Stimulated activated CD8-positive, alpha-beta memory T cell treated with anti-CD3 and anti-CD28 coated beads, Interleukin-4, amount 100 ng/mL, for 1 hour (primary cell): ENCODE measurements at regions not wholly inside any gene's neighbourhood (a gene's known extent, or its start where the extent isn't known, plus 50 kb on each side); places are given as distances from the start of the nearest gene placed in this dataset.
"Not testable (repeated sequence)": the region's sequence is repeated elsewhere in the genome, so short reads cannot be mapped to it uniquely, and the experiment has no call there.

Experiments used
- DNase-seq, 2 donors: peaks; one replicate each; pipeline ENCODE4 v3.0.0-alpha.2; 2020; ENCODE audit warnings: low read depth in 2 of 2, low spot score in 1 of 2

DNA sequence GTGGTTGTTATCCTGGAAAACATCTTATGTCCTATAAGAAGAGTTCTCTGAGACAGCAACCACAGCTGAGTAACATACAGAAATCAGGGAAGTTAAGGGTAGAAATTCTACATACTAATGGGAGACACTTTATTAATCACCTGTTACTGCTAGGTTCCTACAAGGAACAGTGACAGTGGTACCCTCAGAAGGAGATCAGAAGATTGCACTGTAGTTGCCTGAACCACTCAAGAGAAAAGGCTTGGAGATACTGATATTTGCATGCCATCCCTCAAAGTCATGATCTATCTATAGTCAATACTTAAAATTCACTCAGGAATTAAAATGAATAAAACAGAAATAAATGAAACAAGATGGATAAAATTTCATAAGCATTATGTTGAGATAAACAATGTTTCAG lies 136.0 kb downstream of the LMLN start:
- DNase-seq = no peak

DNA sequence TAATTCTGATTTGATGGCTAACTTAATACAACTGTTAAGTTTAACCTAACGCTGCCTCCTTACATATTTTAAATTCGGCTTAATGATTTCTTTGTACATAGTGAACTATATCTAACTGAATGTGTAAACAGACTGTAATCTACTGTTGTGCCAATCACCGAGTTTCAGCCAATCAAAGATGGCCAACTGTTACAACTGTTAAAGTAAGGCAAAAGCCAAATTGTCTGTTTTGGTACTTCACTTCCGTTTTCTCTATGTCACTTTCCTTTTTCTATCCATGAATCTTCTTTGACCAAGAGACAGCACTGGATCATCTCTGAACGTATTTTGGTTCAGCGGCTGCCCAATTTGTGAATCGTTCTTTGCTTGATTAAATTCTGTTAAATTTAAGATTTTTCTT lies 137.0 kb downstream of the LMLN start:
- DNase-seq = no peak

DNA sequence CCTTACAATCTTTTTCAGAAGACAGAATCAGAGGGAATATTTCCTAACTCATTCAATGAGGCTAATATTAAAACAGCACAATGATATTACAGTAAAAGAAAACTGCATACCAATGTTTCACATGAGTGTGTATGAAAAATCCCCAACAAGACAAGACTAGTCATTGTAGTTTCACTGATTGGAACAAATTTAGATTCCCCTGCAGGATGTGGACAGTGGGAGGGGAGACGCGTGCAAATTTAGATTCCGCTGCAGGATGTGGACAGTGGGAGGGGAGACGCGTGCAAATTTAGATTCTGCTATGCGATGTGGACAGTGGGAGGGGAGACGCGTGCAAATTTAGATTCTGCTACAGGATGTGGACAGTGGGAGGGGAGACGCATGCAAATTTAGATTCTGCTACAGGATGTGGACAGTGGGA lies 138.7 kb downstream of the LMLN start:
- DNase-seq = not testable (repeated sequence)

DNA sequence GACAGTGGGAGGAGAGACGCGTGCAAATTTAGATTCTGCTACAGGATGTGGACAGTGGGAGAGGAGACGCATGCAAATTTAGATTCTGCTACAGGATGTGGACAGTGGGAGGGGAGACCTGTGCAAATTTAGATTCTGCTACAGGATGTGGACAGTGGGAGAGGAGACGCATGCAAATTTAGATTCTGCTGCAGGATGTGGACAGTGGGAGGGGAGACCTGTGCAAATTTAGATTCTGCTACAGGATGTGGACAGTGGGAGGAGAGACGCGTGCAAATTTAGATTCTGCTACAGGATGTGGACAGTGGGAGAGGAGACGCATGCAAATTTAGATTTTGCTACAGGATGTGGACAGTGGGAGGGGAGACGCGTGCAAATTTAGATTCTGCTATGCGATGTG lies 143.1 kb downstream of the LMLN start:
- DNase-seq = not testable (repeated sequence)

DNA sequence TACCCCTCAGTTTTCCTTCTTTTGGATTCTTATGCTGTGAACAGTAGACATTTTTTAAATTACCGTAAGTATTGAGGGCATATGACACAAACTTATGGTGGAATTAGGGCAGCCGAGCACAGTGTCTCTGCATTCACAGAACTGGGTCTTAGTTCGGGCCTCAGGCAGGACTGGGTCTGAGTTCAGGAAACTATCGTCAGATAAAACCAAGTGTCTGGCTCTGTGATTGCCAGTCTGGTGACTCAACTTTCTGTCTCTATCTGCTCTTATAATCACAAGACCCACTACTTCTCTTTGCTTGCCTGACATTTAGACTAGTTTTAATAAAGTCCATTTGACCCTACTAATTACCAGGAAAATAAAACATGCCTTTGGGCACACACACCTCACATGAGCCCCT lies 146.2 kb downstream of the LMLN start:
- DNase-seq = no peak

DNA sequence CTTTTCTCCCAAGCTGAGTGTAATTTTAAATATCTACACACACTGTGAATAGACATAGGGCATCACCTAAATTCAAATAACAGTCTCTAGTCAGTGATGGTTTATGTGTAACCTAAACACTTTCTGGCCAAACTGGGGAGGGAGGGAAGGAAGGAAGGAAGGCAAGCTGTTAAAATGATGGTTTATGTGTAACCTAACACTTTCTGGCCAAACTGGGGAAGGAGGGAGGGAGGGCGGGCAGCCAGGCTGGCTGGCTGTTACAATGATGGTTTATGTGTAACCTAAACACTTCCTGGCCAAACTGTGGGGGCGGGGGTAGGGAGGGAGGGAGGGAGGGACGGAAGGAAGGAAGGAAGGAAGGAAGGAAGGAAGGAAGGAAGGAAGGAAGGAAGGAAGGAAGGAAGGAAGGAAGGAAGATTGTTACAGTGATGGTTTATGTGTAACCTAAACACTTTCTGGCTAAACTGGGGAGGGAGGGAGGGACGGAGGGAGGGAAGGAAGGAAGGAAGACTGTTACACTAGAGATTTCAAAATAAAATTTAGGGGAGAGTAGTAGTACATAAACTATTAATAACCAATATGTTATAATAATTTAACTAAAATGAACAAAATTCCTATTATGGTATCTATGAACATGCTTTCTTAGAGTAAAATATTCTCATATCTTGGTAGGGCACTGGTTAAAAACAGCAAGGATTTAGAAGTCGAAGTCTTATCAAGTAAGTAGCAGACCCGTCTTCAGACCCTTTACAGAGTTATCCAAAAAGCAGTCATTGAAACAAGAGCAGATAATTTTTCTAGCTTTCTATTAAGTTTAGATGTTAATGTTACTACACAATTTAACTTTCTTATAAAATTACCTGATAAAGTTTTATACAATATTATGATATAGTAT lies 148.1 kb downstream of the LMLN start:
- no peak for DNase-seq

DNA sequence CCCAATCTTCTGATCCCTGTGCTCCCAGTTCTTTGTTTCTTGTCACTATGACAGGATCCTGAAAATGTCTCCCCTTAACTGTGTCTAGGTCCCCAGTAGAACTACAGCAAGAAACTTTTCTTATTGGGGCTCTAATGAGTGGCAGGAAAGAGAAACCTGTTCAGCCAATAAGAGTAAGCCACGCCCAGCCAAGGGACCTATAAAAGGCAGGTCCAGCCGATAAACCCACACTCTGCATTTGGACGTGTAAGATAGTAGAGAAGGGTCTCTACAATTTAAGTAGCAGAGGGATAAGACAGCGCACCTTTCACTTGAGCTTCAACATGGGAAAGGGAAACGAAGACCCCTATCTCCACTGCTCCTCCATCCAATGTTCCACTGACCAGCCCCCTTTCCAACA lies 149.9 kb downstream of the LMLN start:
- no peak for DNase-seq

DNA sequence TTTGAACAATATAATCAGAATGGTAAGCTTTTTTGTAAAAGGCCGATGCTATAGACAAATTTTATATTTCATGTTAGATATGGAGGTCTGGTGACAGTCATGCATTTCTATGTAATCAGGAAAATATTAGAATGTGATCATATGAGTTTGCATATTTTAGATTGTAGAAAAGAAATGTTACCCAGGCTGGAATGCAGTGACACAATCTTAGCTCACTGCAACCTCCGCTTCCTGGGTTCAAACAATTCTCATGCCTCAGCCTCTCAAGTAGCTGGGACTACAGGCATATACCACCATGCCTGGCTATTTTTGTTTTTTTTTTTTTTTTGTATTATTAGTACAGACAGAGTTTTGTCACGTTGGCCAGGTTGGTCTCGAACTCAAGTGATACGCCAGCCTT lies 152.0 kb downstream of the LMLN start:
- DNase-seq = no peak

DNA sequence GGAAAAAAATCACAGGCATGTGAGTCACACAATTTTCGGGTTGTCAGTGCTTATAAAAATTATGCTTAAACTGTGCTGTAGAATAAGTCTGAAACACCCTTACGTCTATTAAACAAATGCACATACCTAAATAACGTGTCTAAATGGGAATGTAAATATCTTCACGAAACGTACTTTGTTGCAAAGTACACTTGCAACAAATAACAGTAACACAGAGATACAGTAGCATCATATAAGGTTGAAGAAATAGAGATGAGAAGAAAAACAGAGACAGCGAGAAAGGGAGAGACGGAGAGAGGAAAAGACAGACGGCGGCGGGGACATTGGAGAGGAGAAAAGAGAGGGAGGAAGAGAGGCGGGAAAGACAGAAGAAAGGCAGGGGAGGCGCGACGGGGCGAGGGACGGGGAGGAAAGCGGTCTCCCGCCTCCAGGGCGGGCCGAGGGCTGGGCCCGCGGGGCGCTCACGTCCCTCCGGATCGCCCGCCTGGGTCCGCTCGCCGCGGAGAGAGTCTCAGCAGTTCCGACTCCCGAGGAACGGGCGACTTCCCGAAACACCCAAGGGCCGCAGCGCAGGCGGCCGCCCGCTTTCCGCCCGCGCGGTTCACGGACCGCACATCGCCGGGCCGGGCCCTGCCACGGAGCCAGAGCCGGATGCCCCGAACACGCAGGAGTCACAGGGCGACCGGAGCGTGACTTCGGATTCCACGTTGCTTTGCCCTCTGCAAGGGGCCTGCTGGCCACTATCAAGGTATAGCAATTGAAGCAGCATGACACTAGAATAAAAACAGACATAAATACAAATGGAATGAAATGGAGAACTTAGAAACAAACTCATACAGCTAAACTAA lies 153.4 kb downstream of the LMLN start:
- no peak for DNase-seq

DNA sequence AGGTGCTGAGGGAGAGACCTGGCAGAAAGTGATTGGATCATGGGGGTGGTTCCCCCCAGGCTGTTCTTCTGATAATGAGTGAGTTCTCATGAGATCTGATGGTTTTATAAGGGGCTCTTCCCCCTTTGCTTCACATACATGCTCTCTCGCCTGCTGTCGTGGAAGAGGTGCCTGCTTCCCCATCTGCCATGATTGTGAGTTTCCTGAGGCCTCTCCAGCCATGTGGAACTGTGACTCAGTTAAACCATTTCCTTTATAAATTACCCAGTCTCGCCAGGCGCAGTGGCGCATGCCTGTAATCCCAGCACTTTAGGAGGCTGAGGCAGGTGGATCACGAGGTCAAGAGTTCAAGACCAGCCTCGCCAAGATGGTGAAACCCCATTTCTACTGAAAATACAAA lies 154.5 kb downstream of the LMLN start:
- DNase-seq = not testable (repeated sequence)

DNA sequence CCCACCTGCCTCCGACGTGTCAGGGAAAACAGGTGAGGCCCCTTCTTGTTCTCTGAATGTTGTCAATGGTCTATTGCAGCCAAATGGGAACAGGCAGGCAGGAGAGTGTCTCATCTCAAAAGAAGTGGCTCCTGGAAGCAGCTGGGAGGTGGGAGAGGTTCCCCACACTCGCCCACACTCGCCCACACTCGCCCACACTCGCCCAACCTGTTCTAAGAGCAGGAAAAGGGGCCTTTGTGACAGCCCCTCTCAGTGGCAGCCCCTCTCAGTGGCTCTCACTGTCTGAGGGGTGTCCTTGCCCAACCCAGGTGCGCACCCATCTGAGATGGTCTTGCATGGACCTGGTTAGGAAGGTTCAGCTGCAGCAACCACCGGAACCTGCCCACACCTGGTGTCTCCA lies 162.2 kb downstream of the LMLN start:
- not testable (repeated sequence) for DNase-seq

DNA sequence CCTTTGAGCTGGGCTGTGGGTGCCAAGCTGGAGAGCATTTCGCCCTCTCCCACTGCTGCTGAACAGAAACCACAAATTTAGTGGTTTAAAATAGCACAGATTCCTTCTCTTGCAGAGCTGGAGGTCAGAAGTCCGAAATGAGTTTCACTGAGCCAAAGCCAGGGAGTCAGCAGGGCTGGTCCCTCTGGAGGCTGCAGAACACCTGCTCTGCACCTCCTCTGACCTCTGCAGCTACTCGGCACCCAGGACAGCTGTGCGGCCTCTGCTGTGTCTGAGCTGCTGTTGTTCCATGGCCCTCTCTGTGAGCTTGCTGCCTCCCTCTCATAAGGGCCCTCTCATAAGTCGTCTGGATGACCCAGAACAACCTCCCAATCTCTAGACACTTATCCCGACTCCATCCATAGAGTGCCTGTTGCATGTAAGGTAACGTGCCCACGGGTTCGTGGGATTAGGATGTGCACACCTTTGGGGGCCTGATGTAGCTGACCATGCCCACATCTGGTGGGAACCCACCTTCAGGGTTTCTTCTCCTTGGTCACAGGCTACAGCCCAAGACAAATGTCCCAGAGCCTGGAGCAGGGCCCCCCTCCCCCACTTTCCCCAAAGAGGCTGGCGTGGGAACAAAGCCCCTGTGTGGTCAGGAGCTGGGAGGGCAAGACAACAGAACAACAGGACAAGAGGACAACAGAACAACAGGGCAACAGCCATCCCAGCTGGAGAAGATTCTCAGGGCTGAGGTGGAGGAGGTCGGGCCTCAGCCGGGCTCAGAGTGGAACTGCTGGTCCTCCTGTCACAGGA lies 177.2 kb downstream of the LMLN start:
- not testable (repeated sequence) for DNase-seq

DNA sequence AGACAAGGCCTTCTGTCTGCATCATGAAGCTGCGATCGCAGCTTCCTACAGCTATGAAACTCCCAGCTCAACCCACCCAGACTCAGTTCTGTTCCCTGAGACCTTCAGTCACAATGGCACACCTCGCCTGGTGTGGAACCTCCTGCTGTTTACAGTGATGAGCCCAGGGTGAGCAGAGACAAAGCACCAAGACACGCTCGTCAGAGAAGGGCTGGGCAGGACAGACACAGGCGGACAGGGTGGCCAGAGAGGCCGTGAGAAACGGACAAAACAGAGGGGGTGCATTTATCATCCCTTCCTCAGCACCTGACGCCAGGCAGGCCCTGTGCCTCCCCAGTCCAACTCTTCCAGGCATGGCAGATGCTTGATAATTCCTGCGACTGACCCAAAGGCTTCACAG lies 178.2 kb downstream of the LMLN start:
- DNase-seq = not testable (repeated sequence)

DNA sequence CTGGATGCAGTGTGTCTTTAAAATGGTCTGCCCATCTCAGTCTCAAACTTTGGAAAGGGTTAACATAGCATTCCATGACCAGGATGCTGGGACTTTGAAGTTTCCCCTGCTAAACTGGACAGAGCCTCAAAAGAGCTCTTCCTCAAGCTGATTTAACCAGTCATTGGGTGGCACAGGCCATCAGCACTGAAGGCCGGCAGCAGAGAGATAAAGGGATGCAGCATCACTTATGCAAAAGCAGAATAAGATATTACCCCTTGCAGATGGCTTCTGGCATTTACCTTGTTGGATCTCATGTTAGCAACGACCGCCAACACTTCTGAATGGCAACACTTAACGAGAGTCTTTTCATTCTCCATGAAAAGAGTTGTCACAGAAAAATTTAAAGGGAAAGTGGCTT lies 179.0 kb downstream of the LMLN start:
- not testable (repeated sequence) for DNase-seq

DNA sequence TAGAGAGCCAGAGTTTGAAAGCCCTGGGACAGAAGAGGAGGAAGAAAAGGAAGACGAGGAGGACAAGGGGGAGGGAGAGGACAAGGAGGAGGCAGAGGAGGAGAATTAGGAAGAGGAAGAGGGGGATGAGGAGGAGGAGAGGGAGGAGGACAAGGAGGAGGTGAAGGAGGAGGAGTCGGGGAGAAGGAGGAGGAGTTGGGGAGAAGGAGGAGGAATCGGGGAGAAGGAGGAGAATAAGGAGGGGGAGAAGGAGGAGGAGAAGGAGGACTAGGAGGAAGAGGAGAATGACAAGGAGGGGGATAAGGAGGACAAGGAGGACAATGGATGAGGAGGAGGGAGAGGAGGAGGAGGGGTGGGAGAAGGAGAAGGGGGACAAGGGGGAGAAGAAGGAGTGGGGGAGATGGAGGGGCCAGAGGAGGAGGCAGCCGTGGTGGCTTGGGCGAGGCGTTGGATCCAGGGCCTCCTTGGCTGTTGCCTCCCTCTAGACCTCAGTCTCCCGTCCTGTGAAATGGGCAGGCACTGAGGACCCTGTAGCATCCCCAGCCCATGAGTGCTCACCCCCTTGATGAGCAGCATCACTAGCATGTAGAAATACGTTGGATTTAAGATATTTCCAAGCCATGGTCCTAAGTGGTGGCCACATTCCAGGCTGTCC lies 179.6 kb downstream of the LMLN start:
- not testable (repeated sequence) for DNase-seq

DNA sequence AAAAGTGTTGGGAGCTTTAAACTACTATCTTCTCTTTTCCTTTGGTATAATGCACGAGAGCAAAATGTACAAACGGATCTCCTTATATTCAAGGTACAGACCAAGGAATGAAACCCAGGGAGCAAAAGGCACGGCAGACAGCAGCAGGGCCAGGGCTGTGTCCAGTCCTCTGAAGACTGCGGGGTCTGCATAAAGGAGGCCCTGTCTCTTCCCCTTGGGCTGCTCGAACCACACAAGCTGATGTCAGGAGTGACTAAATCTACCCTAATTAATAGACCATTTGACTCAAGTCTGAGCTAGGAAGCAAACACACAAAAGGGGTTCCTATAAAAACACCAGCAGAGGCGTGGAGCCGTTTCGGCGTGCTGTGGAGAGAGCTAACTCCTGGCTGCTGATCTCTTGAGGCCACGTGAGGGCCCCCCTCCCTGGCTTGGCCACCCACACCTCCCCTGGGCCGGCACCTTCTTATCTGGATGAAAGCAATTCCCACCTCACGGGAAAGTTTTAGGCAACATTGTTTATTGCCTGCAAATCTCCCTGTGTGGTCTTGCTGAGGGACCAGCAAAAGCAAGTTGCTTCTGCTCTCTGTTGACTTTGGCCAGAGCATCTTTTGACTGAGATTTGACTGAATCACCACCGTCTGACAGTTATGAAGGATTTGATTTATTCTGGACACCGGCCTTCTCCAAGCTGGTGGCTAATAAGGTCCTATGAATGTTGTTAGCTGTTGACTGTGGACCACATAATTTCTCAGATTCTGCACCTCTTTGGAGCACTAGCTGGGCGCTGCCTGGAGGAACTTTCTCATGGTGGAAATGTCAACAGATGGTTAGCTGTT lies 183.5 kb downstream of the LMLN start:
- DNase-seq = not testable (repeated sequence)

DNA sequence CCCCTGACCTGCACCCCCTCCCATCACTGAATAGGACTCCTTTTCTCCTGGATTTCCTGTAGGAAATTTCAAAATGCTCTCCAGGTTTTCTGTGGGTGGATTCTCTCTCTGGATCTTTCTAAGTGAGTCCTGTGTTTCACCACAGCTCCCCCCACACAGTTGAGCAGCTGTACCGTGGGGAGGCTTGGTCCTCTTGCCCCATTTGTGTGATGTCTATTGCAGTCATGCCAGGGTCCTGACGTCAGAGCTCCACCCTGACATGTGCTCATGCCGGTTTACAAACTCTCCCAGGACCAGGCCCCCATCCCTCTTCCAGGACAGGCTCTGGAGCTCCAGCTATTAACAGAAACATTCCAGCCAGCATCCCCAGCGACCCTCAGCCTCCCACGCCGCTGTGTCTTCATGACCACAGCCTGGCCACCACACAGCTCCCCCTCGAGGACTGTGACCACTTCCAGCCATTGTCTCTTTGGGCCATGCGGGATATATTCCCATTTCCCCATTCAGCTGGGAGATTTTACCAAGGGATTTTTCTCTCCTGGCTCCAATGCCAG lies 185.3 kb downstream of the LMLN start:
- not testable (repeated sequence) for DNase-seq

DNA sequence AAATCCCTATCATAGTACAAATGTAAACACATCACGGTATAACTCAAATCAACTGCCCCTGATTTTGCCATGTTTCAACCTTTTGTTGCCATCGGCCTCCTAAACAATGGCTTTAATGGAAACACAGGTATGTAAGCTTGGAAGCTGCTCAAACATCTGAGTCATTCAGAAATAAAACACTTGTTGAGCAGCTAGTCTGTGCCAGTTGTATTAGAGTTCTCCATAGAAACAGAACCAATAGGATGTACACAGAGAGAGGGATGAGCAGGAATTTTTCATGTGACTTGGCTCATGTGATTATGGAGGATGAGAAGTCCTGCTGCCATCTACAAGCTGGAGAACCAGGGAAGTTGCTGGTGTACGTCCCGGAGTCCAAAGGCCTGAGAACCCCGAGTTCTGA lies 186.1 kb downstream of the LMLN start:
- not testable (repeated sequence) for DNase-seq

DNA sequence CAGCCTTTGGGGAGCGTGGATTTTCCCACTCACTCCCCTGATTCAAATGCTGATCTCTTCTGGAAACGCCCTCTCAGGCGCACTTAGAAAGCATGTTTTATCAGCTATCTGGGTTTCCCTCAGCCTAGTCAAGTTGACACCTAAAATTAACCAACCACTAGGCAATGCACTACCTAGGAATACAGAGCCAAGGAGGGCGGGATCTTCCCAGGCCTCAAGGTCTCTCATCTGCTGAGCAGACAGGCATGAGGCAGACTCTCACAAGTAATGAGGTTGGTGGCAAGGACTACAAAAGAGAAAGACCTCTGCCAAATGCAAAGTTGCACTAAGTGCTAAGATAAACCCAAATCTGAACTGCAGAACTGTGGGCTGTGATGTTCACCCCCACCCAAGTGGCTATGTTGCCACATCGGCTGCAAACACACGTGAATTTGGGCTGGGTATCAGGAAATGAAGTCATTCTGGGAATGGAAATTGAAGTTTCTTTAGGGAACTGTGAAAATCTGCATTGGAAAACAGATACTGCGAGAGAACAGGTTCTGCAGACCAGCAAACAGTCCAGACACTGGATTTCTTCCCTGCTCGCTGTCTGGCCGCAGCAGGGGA lies 186.6 kb downstream of the LMLN start:
- not testable (repeated sequence) for DNase-seq
